GM12892 (cell line): ENCODE measurements at regions not wholly inside any gene's neighbourhood (a gene's known extent, or its start where the extent isn't known, plus 50 kb on each side); places are given as distances from the start of the nearest gene placed in this dataset.

Experiments
- POLR2A ChIP-seq: IDR thresholded peaks from 2 replicates; pipeline ENCODE4 v1.6.1; 2011; ENCODE audit warnings: low read depth, low read length, control low read depth
- POLR2AphosphoS5 ChIP-seq: IDR thresholded peaks from 2 replicates; pipeline ENCODE4 v1.6.1; 2011; ENCODE audit warnings: low read depth, low read length, control low read depth

GRCh38 chr12:14211947-14212387 is 153.5 kb upstream of the ATF7IP start:
- TF ChIP-seq POLR2A (no peak), POLR2AphosphoS5 (no peak)
